T1000 (cell line): ENCODE measurements at regions not wholly inside any gene's neighbourhood (a gene's known extent, or its start where the extent isn't known, plus 50 kb on each side); places are given as distances from the start of the nearest gene placed in this dataset.
A peak's percentile ranks its signal among the peaks of the same experiment; 100 is the strongest.
"Not testable (repeated sequence)": the region's sequence is repeated elsewhere in the genome, so short reads cannot be mapped to it uniquely, and the experiment has no call there.

Source experiments
- DNase-seq: peaks from one replicate; lab custom pipeline; 2025; ENCODE audit warnings: mixed read lengths; lab: John Stamatoyannopoulos, UW

DNA sequence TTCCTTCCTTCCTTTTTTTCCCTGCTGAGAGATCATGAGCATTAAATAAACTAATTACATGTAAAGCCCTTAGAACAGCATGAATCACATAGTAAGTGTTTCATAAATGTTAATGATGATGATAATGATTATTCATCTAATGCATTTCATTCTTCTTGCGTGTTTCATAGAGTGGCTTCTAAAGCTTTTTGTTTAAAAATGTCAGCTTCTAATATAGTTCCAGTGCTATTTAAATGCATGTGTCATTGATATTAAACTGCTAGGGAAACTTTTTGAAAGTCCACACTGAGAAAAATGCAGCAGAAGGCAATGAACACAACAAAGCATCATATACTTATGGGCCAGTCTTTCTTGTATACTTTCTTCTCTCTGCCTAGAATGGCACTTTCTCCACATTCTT is 894.8 kb downstream of the REEP3 start:
- DNase-seq, result no peak

DNA sequence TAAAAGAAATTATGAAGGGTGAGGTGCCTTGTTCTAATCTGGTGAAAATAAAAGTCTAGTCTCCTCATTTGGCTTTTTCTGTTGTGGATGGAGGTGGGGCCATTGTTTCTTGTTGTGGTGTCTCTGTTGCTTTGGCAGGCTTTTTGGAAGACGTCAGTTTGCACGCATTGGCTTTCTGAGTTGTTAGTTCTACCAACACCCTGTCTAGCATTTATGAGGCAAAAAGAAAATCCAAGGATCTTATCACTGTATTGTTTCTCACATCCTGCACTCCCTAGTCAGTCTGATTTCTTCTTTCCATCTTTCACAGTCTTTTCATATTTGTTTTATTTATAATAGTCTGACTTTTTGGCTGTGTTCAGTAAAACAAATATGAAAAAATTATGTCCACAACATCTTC is 898.3 kb downstream of the REEP3 start:
- no peak for DNase-seq

DNA sequence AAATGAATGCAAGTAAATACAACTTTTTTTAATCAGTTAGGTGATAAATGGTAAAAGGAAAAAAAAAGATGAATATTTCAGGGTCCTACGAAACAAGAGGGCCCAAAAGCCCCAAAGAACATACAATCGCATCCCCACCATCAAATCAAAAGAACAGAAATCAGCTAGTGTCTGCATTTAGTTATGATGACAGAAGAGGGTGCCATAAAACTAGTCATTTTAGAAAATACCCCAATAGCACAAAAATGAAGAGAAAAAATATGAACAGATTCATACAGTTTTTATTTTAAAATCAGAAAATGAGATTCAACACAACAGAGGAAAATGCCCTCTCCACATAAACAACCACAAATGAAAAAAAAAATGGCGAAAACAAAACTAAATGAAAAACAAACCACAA is 905.5 kb downstream of the REEP3 start:
- DNase-seq, result no peak

DNA sequence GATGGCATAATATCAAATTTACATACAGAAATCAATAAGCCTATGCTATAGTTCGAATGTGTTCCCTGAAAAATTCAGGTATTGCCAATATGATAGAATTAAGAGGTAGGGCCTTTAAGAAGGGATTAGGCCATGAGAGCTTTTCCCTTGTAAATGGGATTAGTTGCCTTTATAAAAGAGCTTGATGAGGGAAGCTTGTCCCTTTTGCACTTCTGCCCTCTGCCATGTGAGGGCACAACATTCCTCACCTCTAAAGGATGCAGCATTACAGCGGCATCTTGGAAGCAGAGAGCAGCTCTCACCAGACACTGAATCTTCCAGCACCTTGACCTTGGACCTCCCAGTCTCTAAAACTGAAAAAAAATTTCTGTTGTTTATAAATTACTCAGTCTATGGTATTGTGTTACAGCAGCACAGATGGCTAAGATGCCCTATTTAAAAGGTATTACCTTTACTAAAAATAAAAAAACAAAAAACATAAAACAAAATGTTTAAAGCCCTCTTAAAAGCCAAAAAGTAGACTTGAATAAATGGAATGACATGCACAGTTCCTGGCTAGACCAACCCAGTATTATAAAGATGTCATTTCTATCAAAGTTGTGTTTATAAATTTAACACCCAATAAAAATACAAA is 909.6 kb downstream of the REEP3 start:
- DNase-seq, result no peak

DNA sequence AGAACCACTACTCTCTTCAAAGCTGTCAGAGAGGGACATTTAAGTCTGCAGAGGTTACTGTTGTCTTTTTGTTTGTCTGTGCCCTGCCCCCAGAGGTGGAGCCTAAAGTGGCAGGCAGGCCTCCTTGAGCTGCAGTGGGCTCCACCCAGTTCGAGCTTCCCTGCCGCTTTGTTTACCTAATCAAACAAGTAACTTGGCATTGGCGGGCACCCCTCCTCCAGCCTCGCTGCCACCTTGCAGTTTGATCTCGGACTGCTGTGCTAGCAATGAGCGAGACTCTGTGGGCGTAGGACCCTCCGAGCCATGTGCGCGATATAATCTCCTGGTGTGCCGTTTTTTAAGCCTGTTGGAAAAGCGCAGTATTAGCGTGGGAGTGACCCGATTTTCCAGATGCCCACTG is 920.7 kb downstream of the REEP3 start:
- not testable (repeated sequence) for DNase-seq

DNA sequence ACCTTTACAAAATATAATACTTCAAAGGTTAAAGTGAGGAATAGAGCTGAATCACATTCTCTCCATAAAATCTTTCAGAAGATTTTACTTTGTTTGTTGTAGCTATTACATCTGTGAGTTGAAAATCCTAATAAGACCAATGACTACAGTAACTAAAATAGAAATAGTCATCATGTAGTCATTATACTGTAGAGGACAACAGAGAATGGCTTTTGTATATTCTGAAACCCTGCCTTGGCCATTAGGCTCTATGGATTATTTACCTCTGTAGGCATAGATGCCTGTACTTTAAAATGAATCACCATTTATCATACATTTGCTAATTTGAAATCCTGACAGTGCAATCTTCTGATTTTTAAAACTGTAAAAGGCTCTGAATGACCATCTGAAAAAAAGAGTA is 923.0 kb downstream of the REEP3 start:
- DNase-seq, result no peak

DNA sequence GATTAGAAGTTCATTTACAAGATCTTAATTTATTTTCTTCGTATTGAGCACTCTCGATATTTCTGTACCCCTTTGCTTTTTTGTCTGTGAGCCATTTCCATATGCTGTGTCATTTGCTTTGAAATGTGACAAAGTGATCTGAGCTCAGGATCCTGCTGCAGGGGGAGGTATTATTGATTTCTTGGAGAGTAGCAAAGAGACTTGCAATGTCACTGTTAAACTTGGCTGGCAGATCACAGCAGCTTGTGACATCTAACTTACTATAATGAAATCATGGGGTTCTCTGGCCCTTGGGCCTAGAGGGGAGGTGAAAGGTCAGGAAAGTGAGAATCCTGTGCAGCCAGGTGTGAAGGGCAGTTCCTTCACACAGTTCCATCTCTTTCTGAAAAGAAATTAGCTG is 923.4 kb downstream of the REEP3 start:
- DNase-seq, result no peak

DNA sequence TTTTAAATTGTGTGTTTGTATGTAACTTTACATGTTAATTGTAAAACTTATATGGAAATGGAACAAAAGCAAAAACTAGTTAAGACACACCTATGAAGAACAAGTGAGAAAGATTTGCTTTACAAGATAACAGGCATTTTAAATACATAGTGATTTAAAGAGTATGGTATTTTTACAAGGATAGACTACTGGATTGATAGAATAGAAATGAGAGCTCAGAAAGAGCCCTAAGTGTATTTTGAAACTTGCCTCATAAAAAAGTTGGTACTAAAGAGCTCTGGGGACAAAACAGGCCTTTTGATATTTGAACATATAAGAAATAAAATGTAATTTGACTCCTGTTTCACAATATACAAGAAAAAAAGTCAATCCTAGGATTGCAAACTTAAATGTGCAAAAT is 928.4 kb downstream of the REEP3 start:
- no peak for DNase-seq

DNA sequence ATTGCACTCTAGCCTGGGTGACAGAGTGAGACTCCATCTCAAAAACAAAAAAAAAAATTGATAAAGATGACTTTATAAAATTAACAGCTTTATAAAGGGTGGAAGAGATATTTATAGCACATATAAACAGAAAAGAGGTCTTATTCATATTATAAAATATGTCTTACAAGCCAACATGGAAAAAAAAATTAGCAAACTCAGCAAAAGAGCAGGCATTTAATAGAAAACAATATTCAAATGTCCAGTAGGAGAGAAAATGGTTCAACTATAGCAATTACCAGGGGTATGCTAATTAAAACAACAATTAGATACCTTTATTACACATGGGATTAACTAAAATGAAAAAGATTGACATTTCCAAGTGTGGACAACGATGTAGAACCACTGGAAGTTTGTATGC is 929.1 kb downstream of the REEP3 start:
- DNase-seq, result no peak

DNA sequence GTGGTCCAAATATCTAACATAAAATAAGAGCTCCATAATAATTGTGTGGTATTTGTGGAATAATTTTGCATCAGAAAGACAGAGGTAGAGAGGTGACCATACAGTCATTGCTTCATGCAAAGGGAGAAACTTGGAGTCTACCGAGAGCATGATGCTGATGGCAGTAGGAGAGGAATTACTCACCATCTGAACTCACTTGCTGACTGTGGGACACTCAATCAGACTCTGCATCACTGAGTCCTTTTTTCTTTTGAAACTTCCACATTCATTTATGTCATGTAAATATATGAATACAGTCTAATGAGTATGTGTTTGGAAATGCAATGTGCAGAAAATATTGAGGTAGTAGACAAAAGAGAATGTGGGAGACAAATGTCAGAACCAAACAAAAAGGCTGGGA is 933.8 kb downstream of the REEP3 start:
- no peak for DNase-seq

DNA sequence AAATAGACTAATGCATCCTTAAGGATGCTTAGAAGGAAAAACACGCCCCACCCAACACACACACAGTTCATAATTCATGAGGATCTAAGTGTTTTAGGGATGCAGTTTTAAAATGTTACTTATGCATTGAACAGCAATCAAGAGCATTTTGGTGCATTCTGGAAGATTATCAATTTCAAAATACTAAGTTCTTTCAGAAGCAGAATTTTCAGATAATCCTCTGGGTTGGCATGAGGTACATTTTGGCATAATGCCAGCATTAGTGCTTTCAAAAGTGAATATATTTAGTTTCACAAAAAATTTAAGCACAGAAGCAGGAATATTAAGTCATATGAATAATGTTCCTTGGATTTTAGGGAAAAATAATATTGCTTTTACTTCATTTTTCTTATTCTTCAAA is 937.1 kb downstream of the REEP3 start:
- DNase-seq, result no peak

DNA sequence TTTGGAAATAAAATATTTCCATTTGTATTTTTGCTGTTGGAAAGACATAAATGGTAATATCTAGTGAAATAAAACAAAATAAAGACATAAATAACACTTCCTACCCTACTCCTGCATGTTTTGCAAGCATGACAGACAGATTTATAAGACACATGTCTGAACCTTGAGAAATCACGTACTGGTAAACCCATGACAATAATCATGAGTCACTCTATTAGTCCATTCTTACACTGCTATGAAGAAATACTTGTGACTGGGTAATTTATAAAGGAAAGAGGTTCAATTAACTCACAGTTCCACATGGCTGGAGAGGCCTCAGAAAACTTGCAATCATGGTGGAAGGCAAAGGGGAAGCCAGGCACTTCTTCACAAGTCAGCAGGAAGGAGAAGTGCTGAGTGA is 942.2 kb downstream of the REEP3 start:
- no peak for DNase-seq

DNA sequence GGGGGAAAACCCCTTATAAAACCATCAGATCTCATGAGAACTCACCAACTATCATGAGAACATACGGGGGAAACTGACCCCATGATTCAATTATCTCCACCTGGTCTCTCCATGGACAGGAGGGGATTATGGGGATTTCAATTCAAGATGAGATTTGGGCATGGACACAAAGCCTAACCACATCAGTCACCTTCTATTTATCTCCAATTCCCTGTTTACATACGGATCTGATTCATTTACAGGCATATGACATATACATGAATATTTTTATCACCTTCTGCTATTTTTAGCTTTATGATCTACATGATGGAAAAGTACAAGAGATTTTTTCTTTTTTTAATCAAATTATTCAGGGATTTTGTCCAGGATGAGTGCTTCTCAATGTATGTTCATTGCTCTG is 944.5 kb downstream of the REEP3 start:
- DNase-seq, result no peak

DNA sequence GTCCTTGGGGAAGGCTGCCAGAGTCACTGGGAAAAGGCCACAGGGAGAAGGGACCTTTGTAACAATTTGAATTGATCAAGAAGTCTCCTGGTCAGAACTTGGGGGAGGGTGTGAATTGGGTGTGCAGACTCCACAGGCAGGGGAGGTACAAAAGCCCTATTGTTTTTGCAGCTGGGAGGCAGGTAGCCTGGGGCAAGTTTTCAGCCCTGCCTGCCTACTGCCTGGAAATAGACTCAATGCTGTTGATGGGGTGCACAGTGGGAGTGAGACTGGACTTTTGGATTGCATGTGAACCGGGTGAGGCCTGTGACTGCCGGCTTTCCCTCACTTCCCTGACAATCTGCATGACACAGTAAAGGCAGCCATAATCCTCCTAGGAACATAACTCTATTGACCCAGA is 947.0 kb downstream of the REEP3 start:
- DNase-seq, result peak; percentile 19

DNA sequence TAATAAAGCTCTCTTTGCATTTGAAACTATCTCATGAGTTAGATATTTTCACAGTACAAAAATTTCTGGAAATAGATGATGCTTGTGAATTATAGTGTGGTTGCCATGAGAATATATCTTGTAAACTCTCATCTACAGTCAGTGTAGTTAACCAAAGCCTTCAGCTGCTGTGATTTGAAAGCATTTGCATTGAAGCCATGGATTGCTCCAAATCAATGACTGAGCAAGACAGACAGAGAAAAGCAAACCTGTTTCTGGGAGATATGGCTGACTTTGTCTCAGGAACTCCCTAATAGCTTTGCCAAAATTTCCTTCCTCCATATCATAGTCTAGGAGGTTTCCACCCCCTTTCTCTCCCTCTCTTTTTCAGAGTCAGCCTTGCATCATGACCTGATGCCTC is 955.3 kb downstream of the REEP3 start:
- no peak for DNase-seq

DNA sequence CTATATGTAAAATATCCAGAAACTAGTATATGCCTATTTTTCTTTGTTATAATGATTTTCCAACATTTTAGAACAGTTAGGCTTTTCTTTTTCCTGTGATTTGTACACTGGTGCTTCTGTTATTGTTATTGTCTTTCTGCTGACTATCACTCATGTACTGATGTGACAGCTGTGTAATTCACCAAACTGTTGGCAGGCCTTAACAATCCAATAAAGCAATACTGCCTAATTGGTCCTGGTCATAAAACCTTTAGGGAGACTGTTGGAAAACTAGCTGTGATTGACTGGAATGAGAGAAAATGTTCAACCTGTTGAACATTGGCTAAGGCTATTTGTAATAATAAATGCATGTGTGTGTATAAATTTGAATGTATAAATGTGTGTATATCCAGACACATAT is 956.6 kb downstream of the REEP3 start:
- no peak for DNase-seq

DNA sequence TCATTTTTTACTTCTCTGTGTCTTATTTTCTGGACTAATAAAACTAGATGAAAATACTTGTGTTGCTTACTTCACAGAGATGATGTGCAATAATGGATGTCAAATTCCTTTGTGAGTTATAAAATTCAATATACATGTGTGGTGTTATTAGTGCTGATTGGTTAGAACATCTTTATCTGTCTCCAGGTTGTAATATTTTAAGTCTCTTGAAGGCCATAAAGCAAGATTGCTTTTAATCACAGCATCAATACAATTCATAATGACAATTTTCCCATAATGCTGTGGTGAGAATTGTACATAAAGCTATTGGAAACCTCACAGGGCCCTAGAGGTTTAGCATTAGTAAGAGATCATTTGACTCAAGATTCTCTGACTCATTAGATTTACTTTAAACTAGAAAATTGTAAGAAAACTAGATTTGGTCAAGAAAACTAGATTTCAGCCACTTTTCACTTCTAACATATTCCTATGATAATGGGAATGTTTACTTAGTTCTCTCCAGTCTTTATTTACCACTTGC is 963.7 kb downstream of the REEP3 start:
- no peak for DNase-seq

DNA sequence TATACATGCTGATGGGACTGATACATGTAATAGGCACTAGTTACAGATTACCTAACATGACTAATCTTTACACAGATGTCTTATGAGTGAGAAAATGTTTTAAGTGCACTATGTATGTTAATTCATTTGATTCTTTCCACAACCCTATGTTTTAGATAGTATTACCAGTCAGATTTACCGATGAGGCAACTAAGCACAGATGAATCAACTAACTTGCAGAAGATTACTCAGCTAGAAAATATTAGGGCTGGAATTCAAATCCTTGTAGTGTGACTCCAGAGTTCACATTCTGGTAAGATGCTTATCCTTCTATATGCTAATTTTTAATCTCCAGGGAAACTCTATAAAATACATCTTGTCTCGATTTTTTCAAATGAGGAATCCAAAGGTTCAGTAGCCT is 964.9 kb downstream of the REEP3 start:
- no peak for DNase-seq

DNA sequence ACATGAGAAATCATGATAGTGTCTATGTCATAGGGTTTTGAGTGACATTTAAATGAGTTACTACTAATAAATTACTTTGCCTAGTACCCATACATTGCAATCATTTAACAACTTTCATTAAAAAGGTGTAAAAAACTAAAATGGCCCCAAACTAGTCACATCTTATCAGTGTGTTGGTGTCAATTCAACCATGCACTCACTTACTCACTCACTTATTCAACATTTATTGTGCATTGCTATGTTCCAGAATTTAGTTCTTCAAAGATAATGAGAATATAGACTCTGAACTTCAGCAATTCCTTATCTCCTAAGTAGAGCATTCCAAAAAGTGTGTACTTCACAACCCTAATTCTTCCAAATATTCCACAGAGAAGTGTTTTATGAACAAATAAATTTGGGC is 965.7 kb downstream of the REEP3 start:
- DNase-seq, result no peak

DNA sequence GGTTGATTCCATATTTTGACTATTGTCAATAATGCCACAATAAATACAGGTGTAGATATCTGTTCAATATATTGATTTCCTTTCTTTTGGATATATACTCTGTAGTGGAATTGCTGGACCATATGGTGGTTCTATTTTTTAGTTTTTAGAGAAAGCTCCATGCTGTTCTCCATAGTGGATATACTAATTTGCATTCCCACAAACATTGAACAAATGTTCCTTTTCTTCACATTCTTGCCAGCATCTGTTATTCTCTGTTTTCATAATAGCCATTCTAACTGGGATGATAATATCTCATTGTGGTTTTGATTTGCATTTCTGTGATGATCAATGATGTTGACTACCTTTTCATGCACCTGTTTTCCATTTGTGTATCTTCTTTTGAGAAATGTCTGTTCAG is 973.7 kb downstream of the REEP3 start:
- DNase-seq, result no peak

DNA sequence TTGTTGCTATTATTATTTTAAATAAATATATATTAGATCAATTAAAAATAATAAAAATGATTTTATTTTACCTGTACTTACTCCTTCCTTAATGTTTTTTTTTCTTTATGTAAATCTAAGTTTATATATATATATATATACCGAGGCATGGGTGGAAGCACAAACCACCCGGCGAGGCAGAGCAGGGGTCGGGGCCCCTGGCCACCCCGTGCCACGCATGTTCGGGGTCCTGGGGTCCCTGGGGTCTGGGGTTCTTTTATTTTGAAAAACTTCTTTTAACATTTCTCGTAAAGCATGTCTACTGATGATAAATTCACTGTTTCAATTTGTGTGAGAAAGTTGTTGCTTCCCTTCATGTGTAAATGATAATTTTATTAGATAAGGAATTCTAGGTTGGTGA is 976.1 kb downstream of the REEP3 start:
- DNase-seq, result no peak

DNA sequence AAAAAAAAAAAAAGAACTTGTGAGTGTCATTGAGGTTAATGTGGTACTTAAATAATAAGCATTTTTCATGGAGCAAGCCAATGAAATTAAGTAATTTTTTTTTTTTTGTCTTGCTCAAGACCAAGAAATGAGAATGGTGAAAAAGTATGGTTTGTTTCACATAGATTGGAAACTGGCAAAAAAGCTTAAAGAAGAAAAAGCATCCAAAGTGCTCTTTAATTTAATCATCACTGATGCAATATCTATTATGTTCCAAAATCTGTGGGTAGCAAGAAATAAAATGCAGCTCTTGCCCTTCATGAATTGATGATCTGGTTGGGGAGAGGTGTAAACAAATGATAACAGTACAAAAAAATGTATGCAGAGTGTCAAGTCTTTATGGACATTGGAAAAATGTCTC is 980.6 kb downstream of the REEP3 start:
- no peak for DNase-seq

DNA sequence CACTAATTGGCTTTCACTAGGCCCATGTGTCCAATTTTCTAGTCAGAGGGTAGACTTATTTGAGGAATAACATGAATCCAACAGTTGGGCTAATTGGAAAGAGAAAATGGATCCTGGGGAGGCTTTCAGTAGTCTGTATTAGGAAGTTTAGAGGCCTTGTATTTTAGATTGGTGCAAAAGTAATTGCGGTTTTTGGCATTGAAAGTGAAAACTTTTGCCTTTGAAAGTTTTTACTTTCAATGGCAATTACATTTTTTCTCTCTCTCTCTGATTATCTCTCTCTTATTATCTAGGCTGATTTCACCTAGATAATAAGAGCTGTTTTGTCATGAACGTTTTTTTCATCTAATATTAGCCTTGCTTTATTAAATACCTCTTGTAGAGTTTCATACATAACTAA is 981.7 kb downstream of the REEP3 start:
- DNase-seq, result no peak

DNA sequence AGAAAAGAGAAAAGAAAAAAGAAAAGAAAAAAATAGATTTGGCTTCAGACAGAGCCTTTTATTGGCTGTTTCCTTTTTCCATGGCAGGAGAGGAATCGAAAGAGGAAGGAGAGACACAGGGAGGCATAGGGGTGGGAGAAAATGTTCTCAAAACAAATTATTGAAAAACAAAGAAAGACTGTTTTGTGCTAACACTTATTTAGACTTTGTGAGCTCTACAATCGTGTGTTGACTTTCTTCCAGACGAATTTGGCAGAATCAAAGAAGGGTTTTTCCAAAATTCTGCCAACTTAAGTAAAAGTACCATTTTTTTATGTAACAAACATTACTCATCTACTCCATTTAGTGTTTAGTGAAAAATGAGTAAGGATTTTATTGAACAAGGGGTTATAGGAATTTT is 982.2 kb downstream of the REEP3 start:
- DNase-seq, result no peak

DNA sequence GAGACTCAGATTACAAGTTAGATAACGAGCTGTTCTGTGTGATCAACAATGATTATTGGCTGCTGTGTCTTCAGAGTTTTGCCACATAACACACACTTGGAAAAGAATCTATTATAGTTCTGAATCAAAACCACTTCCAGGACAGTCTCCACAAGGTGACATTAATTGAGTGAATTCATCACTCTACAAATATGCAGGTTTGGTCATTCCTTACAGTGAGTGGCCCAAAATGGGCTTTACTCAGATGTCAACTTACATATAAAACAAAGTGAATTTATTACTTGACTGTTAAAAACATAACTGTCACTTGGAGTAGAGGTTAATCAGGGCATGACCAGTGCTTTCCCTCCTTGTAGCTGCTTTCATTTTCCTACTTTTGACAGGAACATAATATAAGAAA is 984.3 kb downstream of the REEP3 start:
- DNase-seq, result no peak
